Calu3 (cell line): ENCODE measurements at regions not wholly inside any gene's neighbourhood (a gene's known extent, or its start where the extent isn't known, plus 50 kb on each side); places are given as distances from the start of the nearest gene placed in this dataset.

Experiments
- BruUV-seq: library from RNA; stranded (reverse); fragments of 400-500 nt; replicated peaks from 2 replicates; lab custom pipeline; 2021; lab: Mats Ljungman, UMichigan
- CTCF ChIA-PET: fragments of 300-600 bp; sonication (Branson Sonifier 250); formaldehyde crosslinking; loops from one replicate; lab custom pipeline; 2022; ENCODE audit warnings: antibody characterized with exemption; lab: Charles Lee
- DNase-seq: peaks from one replicate; pipeline ENCODE4 v3.0.0; 2022
- H3K27ac Mint-ChIP-seq: one replicate; pipeline ENCODE4 v1.8.0; 2022; ENCODE audit warnings: mixed read lengths; ENCODE audit not compliant: unreplicated experiment
- H3K27me3 Mint-ChIP-seq: one replicate; pipeline ENCODE4 v1.8.0; 2022; ENCODE audit warnings: mixed read lengths; ENCODE audit not compliant: unreplicated experiment
- H3K36me3 Mint-ChIP-seq: one replicate; pipeline ENCODE4 v1.8.0; 2022; ENCODE audit warnings: mild to moderate bottlenecking, moderate library complexity, mixed read lengths; ENCODE audit not compliant: insufficient read depth, unreplicated experiment
- H3K4me1 Mint-ChIP-seq: one replicate; pipeline ENCODE4 v1.8.0; 2022; ENCODE audit warnings: mild to moderate bottlenecking, low read depth, mixed read lengths; ENCODE audit not compliant: unreplicated experiment
- H3K4me3 Mint-ChIP-seq: one replicate; pipeline ENCODE4 v1.8.0; 2022; ENCODE audit warnings: mild to moderate bottlenecking, low read depth, moderate library complexity, mixed read lengths; ENCODE audit not compliant: unreplicated experiment
- H3K9me3 Mint-ChIP-seq: one replicate; pipeline ENCODE4 v1.8.0; 2022; ENCODE audit warnings: low read depth, mixed read lengths; ENCODE audit not compliant: unreplicated experiment
- CTCF ChIP-seq: fragments of 200-600 bp; IDR thresholded peaks from one replicate; pipeline ENCODE4 v1.8.0; 2022; ENCODE audit warnings: antibody characterized with exemption; ENCODE audit not compliant: unreplicated experiment
- intact Hi-C: fragments of 100-400 bp; cut with micrococcal nuclease; formaldehyde crosslinking; loops from one replicate; pipeline ENCODE4 v1.10.0; 2022; ENCODE audit not compliant: unreplicated experiment

- H3K36me3 Mint-ChIP-seq: no peaks in the 10 kb centered on the region
- no peak for DNase-seq
- peaks cover 81% of the 10 kb centered on the region for H3K27me3 Mint-ChIP-seq
- no peak overlapping the region for H3K4me3 Mint-ChIP-seq
- CTCF ChIA-PET: interaction anchor here (0.7 kb wide), 1 partner anchor 11 kb away, joined by 4 read pairs; no protein-coding TSS in a partner anchor
- H3K4me1 Mint-ChIP-seq: no peaks in the 10 kb centered on the region
- no peak overlapping the region for H3K27ac Mint-ChIP-seq
- no TSS peak for BruUV-seq
- no peak for TF ChIP-seq CTCF
- intact Hi-C loops: no loop called here
- no peaks in the 10 kb centered on the region for H3K9me3 Mint-ChIP-seq
Observed at GRCh38 chr5:133703935-133704334, 91.6 kb upstream of the FSTL4 start.

GRCh38 chr5:133702791-133703770 is 90.7 kb upstream of the FSTL4 start:
- Mint-ChIP-seq H3K36me3 (no peaks in the 10 kb centered on the region), H3K27ac (no peak overlapping the region), H3K27me3 (peaks cover 77% of the 10 kb centered on the region), H3K4me1 (no peaks in the 10 kb centered on the region), H3K9me3 (no peaks in the 10 kb centered on the region), H3K4me3 (no peak overlapping the region)
- no peak for TF ChIP-seq CTCF
- intact Hi-C loops: no loop called here
- no peak for DNase-seq
- no TSS peak for BruUV-seq
- CTCF ChIA-PET: interaction anchor here (0.7 kb wide), 1 partner anchor 11 kb away, joined by 4 read pairs; no protein-coding TSS in a partner anchor

- H3K27me3 Mint-ChIP-seq: peaks cover 74% of the 10 kb centered on the region
- no peaks in the 10 kb centered on the region for H3K9me3 Mint-ChIP-seq
- CTCF ChIA-PET: no interaction called here
- BruUV-seq: no TSS peak
- no peak overlapping the region for H3K4me3 Mint-ChIP-seq
- intact Hi-C loops: no loop called here
- no peak overlapping the region for H3K27ac Mint-ChIP-seq
- no peak for TF ChIP-seq CTCF
- no peaks in the 10 kb centered on the region for H3K36me3 Mint-ChIP-seq
- no peak for DNase-seq
- no peaks in the 10 kb centered on the region for H3K4me1 Mint-ChIP-seq
Observed at GRCh38 chr5:133701871-133702270, 89.5 kb upstream of the FSTL4 start.

- CTCF ChIA-PET: no interaction called here
- Mint-ChIP-seq H3K27ac (no peak overlapping the region), H3K36me3 (no peaks in the 10 kb centered on the region), H3K4me1 (no peaks in the 10 kb centered on the region), H3K9me3 (no peaks in the 10 kb centered on the region), H3K4me3 (no peak overlapping the region), H3K27me3 (peaks cover 74% of the 10 kb centered on the region)
- TF ChIP-seq CTCF: no peak
- intact Hi-C loops: no loop called here
- no peak for DNase-seq
- BruUV-seq: no TSS peak
Observed at GRCh38 chr5:133700251-133700650, 87.9 kb upstream of the FSTL4 start.
